GM21423 (cell line): ENCODE measurements at regions not wholly inside any gene's neighbourhood (a gene's known extent, or its start where the extent isn't known, plus 50 kb on each side); places are given as distances from the start of the nearest gene placed in this dataset.
"Not testable (repeated sequence)": the region's sequence is repeated elsewhere in the genome, so short reads cannot be mapped to it uniquely, and the experiment has no call there.

ENCODE experiments used
- ATAC-seq: cut with Tn5 transposase; IDR thresholded peaks from one replicate; pipeline ENCODE4 v1.9.1; 2021; ENCODE audit warnings: mild to moderate bottlenecking, moderate library complexity; ENCODE audit not compliant: unreplicated experiment

DNA sequence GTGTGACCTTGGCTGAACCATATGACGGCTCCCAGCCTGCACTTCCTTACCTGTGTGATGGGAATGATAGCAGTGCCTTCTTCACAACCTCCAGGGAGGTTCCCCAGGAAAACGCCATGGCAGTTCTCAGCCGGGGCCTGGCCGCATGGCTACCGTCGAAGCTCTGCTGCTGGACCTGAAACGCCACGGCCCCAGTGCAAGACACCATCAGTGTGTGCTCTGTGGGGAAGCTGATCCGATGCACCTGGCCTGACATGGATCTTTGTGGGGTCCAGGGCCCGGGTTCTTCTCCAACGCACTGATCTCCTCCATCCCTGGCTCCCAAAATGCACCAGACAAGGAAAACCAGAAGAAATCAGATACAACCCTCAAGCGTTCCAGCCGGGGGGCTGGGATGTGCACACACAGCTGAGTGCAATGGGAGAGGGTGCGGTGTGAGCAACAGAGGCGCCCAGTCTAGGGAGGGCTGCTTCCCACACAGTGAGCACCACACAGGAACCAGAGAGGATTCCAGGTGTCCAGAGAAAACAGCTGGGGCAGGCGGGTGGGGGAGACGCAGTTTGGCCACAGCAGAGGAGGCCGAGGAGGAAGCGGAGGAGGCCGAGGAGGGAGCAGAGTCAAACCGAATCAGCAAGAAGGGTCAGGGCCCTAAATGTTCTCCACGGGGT is 54.3 kb upstream of the ZNF469 start:
- no peak for ATAC-seq

DNA sequence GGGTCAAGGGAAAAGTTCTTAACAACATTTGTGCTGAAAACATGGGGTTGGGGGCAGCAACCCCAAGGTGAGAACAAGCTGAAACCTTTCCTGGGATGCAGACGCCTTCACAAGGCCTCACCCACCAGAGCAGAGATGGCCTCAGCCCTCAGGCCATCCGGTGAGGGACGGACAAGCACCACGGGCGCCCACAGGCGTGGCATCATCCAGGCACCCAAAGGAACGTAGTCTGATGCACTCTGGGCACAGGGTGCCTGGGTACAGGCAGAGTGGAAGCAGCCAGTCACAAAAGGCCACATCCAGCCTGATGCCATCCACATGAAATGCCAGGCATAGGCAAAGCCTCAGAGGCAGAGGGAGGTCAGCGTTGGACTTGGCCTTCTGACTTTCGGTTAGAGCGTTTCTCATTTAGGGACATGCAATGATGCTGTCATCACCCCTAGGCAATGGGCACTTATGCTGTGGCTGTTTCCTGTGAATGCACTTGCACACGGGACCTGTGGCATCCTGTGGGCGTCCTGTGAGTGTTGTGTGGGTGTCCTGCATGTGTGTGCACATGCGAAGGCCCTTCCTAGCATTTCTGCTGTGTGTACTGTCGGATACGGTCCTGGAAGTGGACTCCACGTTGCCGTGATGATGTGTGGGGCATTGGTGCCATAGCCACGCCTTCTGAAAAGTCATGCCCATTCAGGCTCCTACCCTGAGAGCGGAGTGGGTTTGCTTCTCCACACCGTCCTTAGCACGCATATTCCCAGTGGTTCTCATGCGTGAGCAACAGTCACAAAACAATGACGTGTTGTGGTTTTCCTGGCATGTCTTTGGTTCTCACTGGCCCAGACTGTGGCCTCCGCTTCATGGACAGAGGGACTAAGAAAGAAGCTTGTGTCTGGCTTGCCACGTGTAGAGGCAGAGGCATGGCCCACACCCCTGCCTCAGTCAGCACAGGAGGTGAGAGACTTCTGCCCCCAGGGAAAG is 52.7 kb upstream of the ZNF469 start:
- no peak for ATAC-seq

DNA sequence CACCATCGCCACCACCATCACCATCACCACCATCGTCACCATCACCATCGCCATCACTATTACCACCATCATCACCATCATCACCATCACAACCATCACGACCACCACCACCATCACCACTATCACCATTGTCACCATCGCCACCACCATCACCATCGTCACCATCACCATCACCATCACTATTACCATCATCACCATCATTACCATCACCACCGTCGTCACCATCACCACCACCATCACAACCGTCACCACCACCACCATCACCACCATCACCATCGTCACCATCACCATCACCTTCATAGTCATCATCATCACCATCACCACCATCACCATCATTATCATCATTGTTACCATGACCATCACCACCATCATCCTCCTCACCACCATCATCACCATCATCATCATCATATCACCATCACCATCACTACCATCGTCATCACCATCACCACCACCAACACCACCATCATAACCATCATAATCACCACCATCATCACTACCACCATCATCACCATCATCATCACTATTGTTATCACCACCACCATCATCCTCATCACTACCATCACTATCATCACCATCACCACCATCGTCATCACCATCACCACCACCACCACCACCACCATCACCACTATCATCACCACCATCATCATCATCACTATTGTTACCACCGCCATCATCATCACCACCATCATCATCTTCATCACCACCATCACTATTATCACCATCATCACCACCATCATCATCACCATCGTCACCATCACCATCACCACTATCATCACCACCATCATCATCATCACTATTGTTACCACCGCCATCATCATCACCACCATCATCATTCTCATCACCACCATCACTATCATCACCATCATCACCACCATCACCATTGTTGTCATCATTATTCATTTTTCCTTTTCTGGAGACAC is 51.5 kb upstream of the ZNF469 start:
- no peak for ATAC-seq

DNA sequence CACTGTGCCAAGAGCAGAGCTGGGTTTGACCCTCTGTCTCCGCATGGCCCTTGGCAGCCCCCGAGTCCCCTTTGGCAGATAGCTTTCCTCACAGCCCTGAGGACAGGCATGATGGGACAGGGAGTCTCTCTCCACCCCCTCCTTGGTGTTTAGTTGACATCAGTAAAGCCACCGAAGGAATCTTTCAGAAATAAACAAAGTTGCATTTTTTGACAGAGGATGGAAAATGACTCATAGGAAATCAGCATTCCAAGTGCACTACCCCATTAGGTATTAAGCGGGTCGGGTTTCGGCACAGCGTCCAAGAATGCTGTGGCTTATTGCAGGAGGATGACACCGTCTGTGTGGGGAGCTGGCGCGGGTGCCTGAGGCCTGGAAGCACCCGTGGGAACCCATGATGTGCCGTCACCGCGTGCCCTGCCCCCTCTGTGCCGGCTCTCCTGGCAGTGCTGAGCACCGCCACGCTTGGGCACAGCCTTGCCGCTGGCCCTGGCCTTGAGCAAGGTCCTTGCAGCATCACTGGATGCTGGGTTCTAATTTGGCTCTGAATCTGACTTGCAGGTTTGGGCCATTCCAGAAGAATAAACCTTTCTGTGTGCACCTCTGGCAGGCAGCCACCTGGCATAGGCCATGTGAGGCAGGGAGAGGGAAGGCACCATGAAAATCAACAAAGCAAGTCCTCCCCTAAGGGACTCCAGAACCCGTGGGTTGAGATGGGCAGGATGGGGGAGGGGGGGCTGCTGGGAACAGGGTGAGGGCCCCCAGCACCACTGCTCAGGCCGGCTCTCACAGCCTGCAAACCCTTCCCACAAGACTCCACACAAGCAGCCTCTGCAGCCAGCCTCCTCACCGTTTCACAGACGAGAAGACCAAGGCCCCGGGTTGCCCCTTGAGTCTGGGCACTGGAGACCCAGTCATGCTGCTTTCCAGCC is 50.5 kb upstream of the ZNF469 start:
- no peak for ATAC-seq

DNA sequence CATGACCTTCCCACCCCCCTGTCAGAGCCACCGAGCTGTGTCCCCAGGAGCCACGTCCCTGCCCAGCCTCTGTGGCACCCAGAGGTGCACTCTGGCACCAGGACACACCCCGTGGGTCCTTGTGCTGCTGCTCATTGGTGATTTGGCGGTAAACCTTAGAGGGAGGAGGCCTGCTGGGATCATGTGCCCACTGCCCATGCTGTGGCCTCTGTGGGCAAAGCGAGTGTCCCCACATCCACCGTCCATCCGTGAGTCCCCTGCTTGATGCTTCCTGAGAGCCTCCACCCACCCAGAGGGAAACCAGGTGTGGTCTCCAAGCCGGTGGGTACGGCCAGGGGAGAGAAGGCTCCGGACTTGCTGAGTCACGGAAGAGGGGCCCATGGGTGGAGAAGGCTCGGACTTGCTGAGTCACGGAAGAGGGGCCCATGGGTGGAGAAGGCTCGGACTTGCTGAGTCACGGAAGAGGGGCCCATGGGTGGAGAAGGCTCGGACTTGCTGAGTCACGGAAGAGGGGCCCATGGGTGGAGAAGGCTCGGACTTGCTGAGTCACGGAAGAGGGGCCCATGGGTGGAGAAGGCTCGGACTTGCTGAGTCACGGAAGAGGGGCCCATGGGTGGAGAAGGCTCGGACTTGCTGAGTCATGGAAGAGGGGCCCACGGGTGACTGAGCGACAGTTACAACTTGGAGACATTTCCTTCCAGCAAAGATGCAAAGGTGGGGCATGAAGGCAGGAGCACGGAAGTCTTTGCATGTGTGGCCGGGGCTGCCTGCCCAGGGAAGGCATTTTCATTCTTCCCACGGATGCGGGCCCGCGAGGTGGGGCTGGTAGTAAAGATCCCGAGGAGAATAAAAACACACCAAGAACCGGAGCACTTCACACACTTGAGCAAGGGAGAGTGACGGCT is 49.6 kb upstream of the ZNF469 start:
- ATAC-seq = not testable (repeated sequence)
